Stimulated activated naive CD8-positive, alpha-beta T cell treated with anti-CD3 and anti-CD28 coated beads, Interleukin-15, amount 100 ng/mL, for 72 hours (primary cell): ENCODE measurements at regions not wholly inside any gene's neighbourhood (a gene's known extent, or its start where the extent isn't known, plus 50 kb on each side); places are given as distances from the start of the nearest gene placed in this dataset.

Experiments
- ATAC-seq: fragments of 150-1000 bp; cut with Tn5 transposase; 2 replicates; pipeline ENCODE4 v1.10.0; 2021; ENCODE audit warnings: mild to moderate bottlenecking, moderate library complexity
- DNase-seq, 2 donors: peaks; one replicate each; pipeline ENCODE4 v3.0.0; 2021 to 2022
- H3K27ac Mint-ChIP-seq, 2 donors: one replicate each; pipeline ENCODE4 v1.8.0; 2022; ENCODE audit warnings: mild to moderate bottlenecking in 2 of 2, mixed read lengths in 2 of 2, moderate library complexity in 2 of 2
- H3K27me3 Mint-ChIP-seq: one replicate; pipeline ENCODE4 v1.8.0; 2022; ENCODE audit warnings: mixed read lengths
- H3K4me1 Mint-ChIP-seq: one replicate; pipeline ENCODE4 v1.8.0; 2022; ENCODE audit warnings: mild to moderate bottlenecking, mixed read lengths
- H3K4me3 Mint-ChIP-seq, 2 donors: one replicate each; pipeline ENCODE4 v1.8.0; 2022; ENCODE audit warnings: mild to moderate bottlenecking in 2 of 2, mixed read lengths in 2 of 2, moderate library complexity in 1 of 2
- H3K9me3 Mint-ChIP-seq, 2 donors: one replicate each; pipeline ENCODE4 v1.8.0; 2022; ENCODE audit warnings: mixed read lengths in 2 of 2

DNA sequence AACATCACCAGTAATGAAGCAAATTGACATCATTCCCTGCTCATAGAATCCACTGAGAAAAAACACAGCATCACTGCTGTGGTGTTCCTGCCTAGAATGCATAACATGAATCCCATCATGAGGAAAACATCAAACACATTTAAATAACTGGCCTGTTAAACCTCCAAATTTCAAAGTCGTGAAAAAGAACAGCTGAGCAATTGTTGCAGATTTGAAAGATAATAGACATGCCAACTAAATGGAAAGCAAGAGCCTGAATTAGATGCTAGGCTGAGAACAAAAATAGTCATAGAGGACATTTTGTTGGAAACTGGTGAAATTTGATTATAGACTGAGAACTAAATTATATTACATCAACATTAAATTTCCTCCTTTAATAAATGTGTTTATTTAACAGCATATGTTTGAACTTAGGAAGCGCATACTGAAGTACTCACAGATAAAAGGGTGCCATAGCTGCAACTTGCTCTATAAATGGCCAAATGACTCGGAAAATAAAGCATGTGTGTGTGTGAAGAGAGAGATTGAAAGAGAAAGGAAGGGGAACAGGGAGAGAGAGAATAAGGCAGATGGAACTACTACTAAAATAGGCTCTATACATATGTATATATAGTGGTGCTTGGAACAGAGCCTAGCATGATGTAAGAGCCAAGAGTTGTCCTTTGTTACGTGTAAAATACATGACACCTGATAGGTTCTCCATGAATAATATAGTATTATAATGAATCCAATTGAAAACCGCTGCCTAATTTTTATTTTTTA lies 305.0 kb upstream of the MON1B start:
- ATAC-seq (no peak), DNase-seq (no peak)
- Mint-ChIP-seq H3K4me3 (no peak overlapping the region), H3K27me3 (no peaks in the 10 kb centered on the region), H3K9me3 (no peaks in the 10 kb centered on the region), H3K27ac (no peak overlapping the region), H3K4me1 (no peaks in the 10 kb centered on the region)

DNA sequence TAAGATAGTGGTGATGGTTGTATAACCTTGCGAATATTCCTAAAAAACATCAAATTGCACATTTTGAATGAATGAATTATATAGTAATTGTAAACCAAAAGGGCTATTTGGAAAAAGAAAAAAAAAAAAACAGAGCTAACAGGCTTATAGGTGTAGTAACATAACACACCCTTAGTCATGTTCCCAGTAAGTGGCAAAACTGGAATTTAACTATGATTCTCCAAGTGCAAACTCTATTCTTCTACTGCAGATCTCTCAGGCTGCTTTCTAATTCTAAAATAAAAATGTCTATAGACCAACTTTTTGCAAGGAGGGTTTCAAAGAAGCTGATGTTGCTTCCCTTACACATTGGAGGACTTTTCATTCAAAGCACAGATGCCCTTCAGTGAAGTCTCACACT lies 293.2 kb upstream of the MON1B start:
- H3K27me3 Mint-ChIP-seq, result no peaks in the 10 kb centered on the region

DNA sequence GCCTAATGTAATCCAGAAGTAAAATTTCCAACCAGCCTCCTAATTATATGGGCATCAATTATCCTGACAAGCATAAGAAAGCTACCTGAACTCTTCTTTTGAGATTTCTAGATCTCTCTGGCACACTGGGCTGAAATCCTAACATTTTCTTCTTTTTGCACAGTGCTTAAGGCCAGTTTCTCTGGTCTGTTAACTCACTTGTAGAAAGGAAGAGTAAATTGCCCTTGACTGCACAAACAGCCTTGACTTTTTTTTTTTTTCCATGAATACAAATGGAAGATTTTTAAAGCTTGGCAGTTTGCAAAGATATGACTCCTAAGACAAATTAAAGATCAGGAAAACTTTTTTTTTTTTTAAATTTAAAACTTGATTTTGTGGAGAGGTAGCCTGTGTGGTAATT lies 291.2 kb upstream of the MON1B start:
- no peaks in the 10 kb centered on the region for H3K27me3 Mint-ChIP-seq
- H3K4me3 Mint-ChIP-seq, result no peak overlapping the region
- H3K9me3 Mint-ChIP-seq, result peaks cover 0 to 14% of the 10 kb centered on the region in 2 donors
- DNase-seq (no peak), ATAC-seq (no peak)
- H3K4me1 Mint-ChIP-seq, result no peaks in the 10 kb centered on the region
- no peak overlapping the region for H3K27ac Mint-ChIP-seq

More for the DNA sequence above, 293.2 kb upstream of the MON1B start:
- no peak overlapping the region for H3K27ac Mint-ChIP-seq
- DNase-seq, result no peak
- H3K9me3 Mint-ChIP-seq, result peaks cover 14 to 16% of the 10 kb centered on the region in 2 donors
- H3K4me1 Mint-ChIP-seq, result no peaks in the 10 kb centered on the region
- ATAC-seq, result no peak
- no peak overlapping the region for H3K4me3 Mint-ChIP-seq

DNA sequence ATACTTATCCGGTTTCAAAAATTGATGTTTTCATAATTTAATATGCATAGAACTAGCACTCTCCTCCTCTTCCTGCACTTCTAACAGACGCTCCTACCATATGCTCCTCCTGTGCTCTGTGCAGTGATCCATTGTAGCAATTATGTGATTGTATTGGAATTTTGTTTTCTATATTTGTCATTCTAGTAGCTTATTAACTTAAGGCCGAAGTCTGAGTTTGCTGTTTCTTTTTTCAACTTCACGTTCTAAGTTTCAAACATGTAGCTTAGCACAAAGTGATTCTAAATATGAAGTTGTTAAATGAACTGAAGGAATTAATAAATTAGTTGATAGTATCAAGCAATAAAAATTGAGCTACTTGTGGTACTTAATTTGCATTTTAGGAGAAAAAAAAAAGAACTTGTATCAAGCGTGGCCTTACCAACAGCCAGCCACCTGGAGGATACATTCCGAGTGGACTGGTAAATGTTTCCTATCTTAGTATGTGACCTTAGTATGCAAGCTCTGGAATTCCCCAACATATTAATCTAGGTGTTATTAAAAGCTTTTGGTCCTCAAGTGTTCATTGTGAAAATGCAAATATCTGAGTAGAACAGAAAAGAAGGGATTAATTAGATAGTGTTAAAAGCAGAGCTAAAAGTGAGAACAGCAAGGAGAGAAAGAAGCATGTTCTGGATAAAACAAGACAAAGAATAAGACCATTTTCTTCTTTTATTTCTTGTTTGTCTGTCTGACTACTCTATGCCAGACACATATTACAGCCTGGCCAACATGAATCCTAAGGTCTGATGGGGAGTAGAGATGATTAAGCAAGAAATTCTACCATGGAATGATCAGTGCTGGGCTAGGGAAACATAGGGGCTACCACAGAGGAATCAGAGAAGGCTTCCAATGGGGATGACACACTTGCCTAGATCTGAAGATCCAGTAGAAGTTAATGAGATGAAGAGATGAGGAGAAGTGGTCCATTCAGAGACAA lies 290.4 kb upstream of the MON1B start:
- H3K4me3 Mint-ChIP-seq, result no peak overlapping the region
- no peaks in the 10 kb centered on the region for H3K27me3 Mint-ChIP-seq
- no peak for ATAC-seq
- peaks cover 0 to 11% of the 10 kb centered on the region in 2 donors for H3K9me3 Mint-ChIP-seq
- no peak overlapping the region for H3K27ac Mint-ChIP-seq
- no peaks in the 10 kb centered on the region for H3K4me1 Mint-ChIP-seq
- DNase-seq, result no peak

DNA sequence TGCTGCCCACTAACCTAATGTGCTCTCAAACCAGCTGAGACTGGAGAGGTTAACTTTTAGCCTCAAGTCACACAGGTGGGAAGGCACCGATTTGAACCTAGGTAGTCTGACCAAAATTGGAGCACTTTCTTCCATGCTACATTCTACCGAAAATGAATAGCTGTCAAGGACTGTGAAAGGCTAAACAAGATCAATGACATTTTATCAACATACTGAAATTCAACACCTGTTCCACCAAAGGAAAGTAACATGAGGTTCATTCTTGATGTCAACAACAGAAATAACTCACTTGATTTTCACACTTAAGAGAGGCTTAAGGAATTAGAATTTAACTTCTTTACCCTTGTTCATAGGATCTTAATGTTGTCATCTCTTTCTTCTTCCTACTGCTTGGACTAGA lies 284.4 kb upstream of the MON1B start:
- Mint-ChIP-seq H3K4me3 (no peak overlapping the region), H3K27ac (no peak overlapping the region), H3K9me3 (peaks cover 0 to 8% of the 10 kb centered on the region in 2 donors), H3K27me3 (no peaks in the 10 kb centered on the region), H3K4me1 (no peaks in the 10 kb centered on the region)
- DNase-seq (no peak), ATAC-seq (no peak)

DNA sequence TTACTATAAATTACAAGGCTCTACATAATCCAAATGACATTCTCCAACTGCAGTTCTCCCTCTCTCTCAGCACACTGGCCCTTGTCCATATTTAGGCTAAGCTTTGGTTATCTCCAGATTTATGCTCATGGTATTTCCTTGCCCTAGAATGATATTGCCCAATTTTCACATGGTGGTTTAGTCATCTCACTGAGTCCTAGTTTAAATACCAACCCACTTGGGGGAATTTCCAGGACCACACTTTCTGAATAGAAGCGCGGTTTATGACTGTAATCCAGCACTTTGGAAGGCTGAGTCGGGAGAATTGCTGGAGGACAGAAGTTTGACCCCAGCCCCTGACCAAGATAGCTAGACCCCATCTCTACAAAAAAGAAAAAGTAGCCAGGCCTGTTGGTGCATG lies 280.1 kb upstream of the MON1B start:
- Mint-ChIP-seq H3K4me1 (no peaks in the 10 kb centered on the region), H3K9me3 (peaks cover 0 to 5% of the 10 kb centered on the region in 2 donors), H3K4me3 (no peak overlapping the region), H3K27ac (no peak overlapping the region), H3K27me3 (no peaks in the 10 kb centered on the region)
- ATAC-seq (no peak), DNase-seq (no peak)

DNA sequence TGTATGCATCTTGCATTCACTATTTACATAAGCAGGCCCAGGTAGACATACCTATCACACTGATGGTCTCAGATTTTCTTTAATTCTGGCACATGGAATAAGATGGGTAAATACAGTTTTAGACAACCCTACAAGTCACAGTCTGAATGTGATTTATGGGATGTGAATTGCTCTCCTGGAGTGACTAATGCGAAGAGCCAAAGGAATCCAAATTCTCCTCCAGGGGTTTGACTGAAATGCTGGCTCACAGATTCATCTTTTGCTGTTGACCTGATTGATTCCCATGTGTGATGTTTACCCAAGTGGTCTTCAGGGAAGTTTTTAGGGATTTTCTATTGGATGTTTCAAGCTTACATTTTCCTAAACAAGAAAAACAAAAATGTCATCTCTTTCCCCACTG lies 277.9 kb upstream of the MON1B start:
- peaks cover 0 to 7% of the 10 kb centered on the region in 2 donors for H3K9me3 Mint-ChIP-seq
- no peak for DNase-seq

DNA sequence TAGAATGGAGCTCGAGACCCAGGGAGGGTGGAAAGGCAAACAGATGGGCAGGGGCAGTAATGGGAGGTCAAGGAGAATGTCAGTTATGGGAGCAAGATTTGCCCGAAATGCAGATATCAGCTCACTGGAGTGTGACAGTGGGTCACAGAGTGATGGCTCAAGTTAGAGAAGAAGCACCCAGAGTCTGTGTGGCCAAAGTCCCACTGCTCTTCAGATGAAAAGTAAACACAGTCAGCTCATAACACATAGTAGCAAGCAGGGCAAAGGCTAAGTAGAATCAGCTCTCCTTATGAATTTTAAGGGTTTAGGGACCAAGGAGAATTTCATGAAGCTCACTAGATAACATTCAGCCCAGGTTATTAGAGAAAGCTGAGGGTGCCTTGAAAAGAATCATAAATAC lies 264.9 kb upstream of the MON1B start:
- Mint-ChIP-seq H3K27ac (no peak overlapping the region), H3K27me3 (no peaks in the 10 kb centered on the region), H3K9me3 (peaks cover 4 to 11% of the 10 kb centered on the region in 2 donors), H3K4me1 (no peaks in the 10 kb centered on the region), H3K4me3 (no peak overlapping the region)
- DNase-seq, result no peak
- no peak for ATAC-seq

More for the DNA sequence above, 277.9 kb upstream of the MON1B start:
- Mint-ChIP-seq H3K27ac (no peak overlapping the region), H3K4me3 (no peak overlapping the region), H3K4me1 (no peaks in the 10 kb centered on the region), H3K27me3 (no peaks in the 10 kb centered on the region)
- no peak for ATAC-seq

DNA sequence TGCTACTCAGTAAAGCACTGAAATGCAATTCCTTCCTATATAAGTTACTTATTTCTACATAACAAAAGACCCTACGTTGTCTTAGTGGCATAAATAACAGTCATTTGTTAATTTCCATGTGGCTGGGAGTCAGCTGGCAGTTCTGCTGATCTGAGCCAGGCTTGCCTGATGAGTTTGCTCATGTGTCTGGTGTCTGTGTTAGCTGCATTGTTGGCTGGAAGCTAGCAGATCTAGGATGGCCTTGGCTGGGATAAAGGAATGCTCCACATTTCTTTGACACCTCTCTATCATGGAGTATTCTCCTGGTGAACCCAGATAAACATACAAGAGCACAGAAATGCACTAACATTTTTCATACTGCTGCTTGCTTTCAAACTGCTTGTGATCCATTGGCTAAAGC lies 264.4 kb upstream of the MON1B start:
- Mint-ChIP-seq H3K4me1 (no peaks in the 10 kb centered on the region), H3K9me3 (peaks cover 4 to 11% of the 10 kb centered on the region in 2 donors), H3K27ac (no peak overlapping the region), H3K4me3 (no peak overlapping the region), H3K27me3 (no peaks in the 10 kb centered on the region)
- no peak for DNase-seq
- ATAC-seq, result no peak

DNA sequence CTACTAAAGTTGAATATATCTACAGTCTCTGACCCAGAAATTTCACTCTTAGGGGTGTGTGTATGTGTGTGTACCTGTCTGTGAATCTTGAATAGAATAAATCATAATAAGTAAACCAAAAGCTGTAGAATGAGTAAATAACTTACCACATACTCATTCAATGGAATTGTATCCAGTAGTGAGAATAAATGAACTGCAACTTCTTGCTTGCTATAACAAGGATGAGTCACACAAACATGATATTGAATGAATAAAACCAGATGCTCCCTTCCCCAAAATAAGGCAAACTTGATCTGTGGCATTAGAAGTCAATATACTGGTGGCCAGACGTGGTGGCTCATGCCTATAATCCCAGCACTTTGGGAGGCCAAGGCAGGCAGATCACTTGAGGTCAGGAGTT lies 259.8 kb upstream of the MON1B start:
- no peak for DNase-seq
- Mint-ChIP-seq H3K27me3 (no peaks in the 10 kb centered on the region), H3K9me3 (peaks cover 6 to 8% of the 10 kb centered on the region in 2 donors), H3K27ac (no peak overlapping the region), H3K4me1 (no peaks in the 10 kb centered on the region), H3K4me3 (no peak overlapping the region)
- ATAC-seq, result peak; percentile 37

DNA sequence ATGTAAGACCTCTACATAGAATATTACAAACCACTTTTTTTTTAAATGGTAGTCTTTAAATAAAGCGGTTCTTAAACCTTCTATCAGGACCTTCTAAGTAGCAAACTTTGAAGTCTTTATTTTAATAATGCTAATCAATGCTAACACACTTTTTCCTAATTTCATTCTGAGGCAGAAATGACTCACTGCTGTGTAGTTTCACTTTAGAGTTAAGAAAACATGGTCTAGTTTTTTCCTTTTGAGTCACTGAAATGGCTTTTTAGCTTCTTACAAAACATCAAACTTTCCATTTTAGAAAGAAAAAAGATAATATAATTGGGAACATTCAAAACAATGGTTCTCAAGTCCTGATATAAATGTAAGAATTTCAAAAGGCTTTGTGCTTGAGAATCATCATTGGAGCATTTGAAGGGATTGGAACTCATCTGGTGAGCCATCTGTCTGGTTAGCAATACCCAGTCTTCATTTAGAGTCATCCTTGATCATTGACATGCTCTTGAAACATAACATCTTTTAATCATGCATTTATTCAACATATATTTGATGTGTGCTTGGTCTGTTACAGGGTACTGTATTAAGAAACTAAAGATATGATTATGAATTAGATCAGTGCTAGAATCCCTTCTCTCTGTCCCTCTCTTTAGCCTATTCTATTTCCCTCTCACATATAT lies 258.3 kb upstream of the MON1B start:
- ATAC-seq (peak; percentile 54), DNase-seq (no peak)
- Mint-ChIP-seq H3K27me3 (no peaks in the 10 kb centered on the region), H3K4me3 (no peak overlapping the region), H3K27ac (peak overlapping the region in 1 of 2 donors; percentile 7), H3K9me3 (peaks cover 6 to 14% of the 10 kb centered on the region in 2 donors), H3K4me1 (no peaks in the 10 kb centered on the region)

DNA sequence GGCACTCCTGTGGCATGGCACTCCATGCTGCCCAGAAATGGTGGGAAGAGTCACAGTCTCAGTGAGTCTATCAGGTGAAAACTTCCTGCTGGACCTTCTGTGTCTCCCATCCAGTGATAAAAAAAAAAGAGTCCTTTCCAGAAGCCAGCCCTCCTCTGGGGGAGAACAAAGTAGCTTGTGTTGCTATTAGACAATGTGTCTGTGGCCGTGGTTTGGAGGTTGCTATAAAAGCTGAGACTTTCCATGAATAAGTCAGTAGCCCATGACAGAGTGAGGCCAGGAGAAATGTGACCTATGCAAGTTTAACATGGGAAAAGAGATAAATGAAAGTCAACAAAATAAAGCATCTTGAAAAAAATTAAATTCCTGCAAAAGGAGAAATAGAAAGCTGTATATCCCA lies 250.7 kb upstream of the MON1B start:
- no peaks in the 10 kb centered on the region for H3K4me1 Mint-ChIP-seq
- no peak for DNase-seq
- H3K4me3 Mint-ChIP-seq, result no peak overlapping the region
- H3K9me3 Mint-ChIP-seq, result peaks cover 15 to 23% of the 10 kb centered on the region in 2 donors
- no peak overlapping the region for H3K27ac Mint-ChIP-seq
- peaks cover 11% of the 10 kb centered on the region for H3K27me3 Mint-ChIP-seq
- no peak for ATAC-seq

DNA sequence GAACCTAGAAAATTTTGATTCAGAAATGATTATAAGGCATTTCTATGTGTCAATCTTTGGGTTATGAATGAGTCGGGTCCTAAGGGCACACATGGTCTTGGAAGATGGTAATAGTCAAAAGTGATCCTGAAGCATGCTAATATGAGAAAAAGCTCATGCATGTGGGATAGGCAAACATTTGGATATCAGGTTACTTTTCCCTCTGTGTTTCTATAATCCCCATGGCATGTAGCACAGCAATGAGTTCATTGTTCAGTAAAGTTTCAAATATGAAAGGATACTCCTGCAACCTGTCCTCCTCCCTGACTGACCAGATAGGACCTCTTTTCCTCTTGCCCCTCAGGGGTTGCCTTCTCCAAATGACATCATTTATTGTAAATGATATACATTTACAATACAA lies 249.9 kb upstream of the MON1B start:
- peaks cover 11% of the 10 kb centered on the region for H3K27me3 Mint-ChIP-seq

DNA sequence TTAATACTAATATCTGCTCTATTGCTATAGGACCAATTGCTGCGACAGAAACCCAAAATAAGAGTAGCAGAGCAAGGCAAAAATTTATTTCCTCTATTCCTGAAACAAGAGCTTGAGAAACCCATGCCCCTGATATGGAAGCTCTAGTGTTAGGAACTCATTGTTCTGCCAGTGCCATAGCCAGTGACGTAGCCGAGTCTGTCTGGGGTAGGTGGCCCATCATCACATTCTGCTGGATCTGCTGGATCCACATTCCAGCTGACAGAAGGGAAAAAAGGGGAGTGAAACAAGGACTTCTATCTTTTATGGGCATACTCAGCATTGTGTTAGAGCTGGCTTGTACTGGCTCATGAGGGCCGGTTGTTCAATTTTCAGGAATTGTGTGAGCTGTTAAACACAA lies 248.9 kb upstream of the MON1B start:
- no peak for DNase-seq
- Mint-ChIP-seq H3K4me3 (no peak overlapping the region), H3K4me1 (no peaks in the 10 kb centered on the region), H3K27me3 (peaks cover 11% of the 10 kb centered on the region), H3K27ac (no peak overlapping the region), H3K9me3 (peaks cover 8 to 9% of the 10 kb centered on the region in 2 donors)
- ATAC-seq, result no peak

More for the DNA sequence above, 249.9 kb upstream of the MON1B start:
- ATAC-seq (no peak), DNase-seq (no peak)
- peaks cover 10 to 16% of the 10 kb centered on the region in 2 donors for H3K9me3 Mint-ChIP-seq
- no peak overlapping the region for H3K4me3 Mint-ChIP-seq
- H3K27ac Mint-ChIP-seq, result no peak overlapping the region
- H3K4me1 Mint-ChIP-seq, result no peaks in the 10 kb centered on the region

DNA sequence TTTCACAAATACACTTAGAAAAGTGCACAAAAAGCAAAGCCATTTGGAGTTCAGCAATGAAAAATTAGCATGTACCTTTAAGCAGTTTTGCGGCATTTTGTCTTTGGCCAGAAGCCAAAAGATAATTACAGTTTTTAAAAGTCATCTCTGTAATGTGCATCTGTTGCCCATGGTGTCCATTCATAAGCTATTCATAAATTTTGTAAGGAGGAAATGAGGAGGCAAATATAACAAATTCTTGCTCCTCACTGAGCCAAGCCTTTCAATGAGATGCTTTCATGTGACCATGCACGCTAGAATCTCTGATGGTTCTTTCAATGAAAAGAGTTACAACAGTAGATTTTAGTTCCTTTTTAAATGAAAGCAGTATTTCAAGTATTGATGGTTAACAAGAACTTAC lies 247.1 kb upstream of the MON1B start:
- Mint-ChIP-seq H3K27ac (no peak overlapping the region), H3K9me3 (peaks cover 4 to 8% of the 10 kb centered on the region in 2 donors), H3K4me1 (no peaks in the 10 kb centered on the region), H3K27me3 (peaks cover 6% of the 10 kb centered on the region), H3K4me3 (no peak overlapping the region)
- DNase-seq, result no peak
- no peak for ATAC-seq
